Astrocyte (in vitro differentiated cells and primary cell): ENCODE measurements at regions not wholly inside any gene's neighbourhood (a gene's known extent, or its start where the extent isn't known, plus 50 kb on each side); places are given as distances from the start of the nearest gene placed in this dataset.
"Not testable (repeated sequence)": the region's sequence is repeated elsewhere in the genome, so short reads cannot be mapped to it uniquely, and the experiment has no call there.

Experiments used
- DNase-seq: peaks from one replicate; pipeline ENCODE4 v3.0.0-alpha.2; 2010; ENCODE audit warnings: low read depth
- FAIRE-seq: peaks from 2 replicates; lab custom pipeline; 2011; peaks lifted over from hg19 to GRCh38; lab: Jason Lieb, UNC
- H2AFZ ChIP-seq: 2 replicates; pipeline ENCODE4 v1.6.0; 2012; ENCODE audit warnings: low read depth, low read length, inconsistent platforms
- H3K27ac ChIP-seq: 2 replicates; pipeline ENCODE4 v1.5.1; 2011; ENCODE audit warnings: low read depth, low read length, inconsistent platforms
- H3K27me3 ChIP-seq: 2 replicates; pipeline ENCODE4 v1.6.0; 2011; ENCODE audit warnings: low read length, inconsistent platforms; ENCODE audit not compliant: insufficient read depth
- H3K36me3 ChIP-seq: 2 replicates; pipeline ENCODE4 v1.5.1; 2011; ENCODE audit warnings: low read length, inconsistent platforms; ENCODE audit not compliant: insufficient read depth
- H3K4me1 ChIP-seq: 2 replicates; pipeline ENCODE4 v1.5.1; 2011; ENCODE audit warnings: low read length, inconsistent platforms; ENCODE audit not compliant: insufficient read depth
- H3K4me2 ChIP-seq: 2 replicates; pipeline ENCODE4 v1.6.0; 2012; ENCODE audit warnings: low read length, inconsistent platforms
- H3K4me3 ChIP-seq: 2 replicates; pipeline ENCODE4 v1.5.1; 2011; ENCODE audit warnings: low read depth, mild to moderate bottlenecking, low read length, inconsistent platforms; ENCODE audit not compliant: insufficient read depth
- H3K79me2 ChIP-seq: 2 replicates; pipeline ENCODE4 v1.6.0; 2012; ENCODE audit warnings: mild to moderate bottlenecking, low read length, inconsistent platforms; ENCODE audit not compliant: insufficient read depth
- H3K9ac ChIP-seq: 2 replicates; pipeline ENCODE4 v1.6.0; 2012; ENCODE audit warnings: mild to moderate bottlenecking, low read length, inconsistent platforms
- H3K9me3 ChIP-seq: 2 replicates; pipeline ENCODE4 v1.5.1; 2012; ENCODE audit warnings: low read depth, mild to moderate bottlenecking, low read length, inconsistent platforms; ENCODE audit not compliant: insufficient read depth
- H4K20me1 ChIP-seq: 2 replicates; pipeline ENCODE4 v1.6.0; 2012; ENCODE audit warnings: low read length, inconsistent platforms; ENCODE audit not compliant: insufficient read depth
- H3K27ac Mint-ChIP-seq: one replicate; pipeline ENCODE4 v1.8.0; 2021; ENCODE audit warnings: mild to moderate bottlenecking, mixed read lengths; ENCODE audit not compliant: unreplicated experiment
- H3K27me3 Mint-ChIP-seq: one replicate; pipeline ENCODE4 v1.8.0; 2021; ENCODE audit warnings: low read depth, mixed read lengths; ENCODE audit not compliant: unreplicated experiment
- H3K36me3 Mint-ChIP-seq: one replicate; pipeline ENCODE4 v1.8.0; 2021; ENCODE audit warnings: low read depth, mixed read lengths; ENCODE audit not compliant: unreplicated experiment
- H3K4me1 Mint-ChIP-seq: one replicate; pipeline ENCODE4 v1.8.0; 2021; ENCODE audit warnings: low read depth, mixed read lengths; ENCODE audit not compliant: unreplicated experiment
- H3K4me3 Mint-ChIP-seq: one replicate; pipeline ENCODE4 v1.8.0; 2021; ENCODE audit warnings: mild to moderate bottlenecking, moderate library complexity, mixed read lengths; ENCODE audit not compliant: unreplicated experiment
- H3K9me3 Mint-ChIP-seq: one replicate; pipeline ENCODE4 v1.8.0; 2021; ENCODE audit warnings: mild to moderate bottlenecking, mixed read lengths; ENCODE audit not compliant: unreplicated experiment
- EZH2 ChIP-seq: IDR thresholded peaks from 2 replicates; pipeline ENCODE4 v1.6.1; 2012; ENCODE audit warnings: mild to moderate bottlenecking, low read length, inconsistent platforms; ENCODE audit not compliant: insufficient read depth
- TF ChIP-seq, protein P1 (sequence below): IDR thresholded peaks from 2 replicates; pipeline ENCODE4 v1.5.1; 2011; ENCODE audit warnings: low read depth, mild to moderate bottlenecking, inconsistent platforms, low read length, moderate library complexity; ENCODE audit not compliant: insufficient read depth

DNA sequence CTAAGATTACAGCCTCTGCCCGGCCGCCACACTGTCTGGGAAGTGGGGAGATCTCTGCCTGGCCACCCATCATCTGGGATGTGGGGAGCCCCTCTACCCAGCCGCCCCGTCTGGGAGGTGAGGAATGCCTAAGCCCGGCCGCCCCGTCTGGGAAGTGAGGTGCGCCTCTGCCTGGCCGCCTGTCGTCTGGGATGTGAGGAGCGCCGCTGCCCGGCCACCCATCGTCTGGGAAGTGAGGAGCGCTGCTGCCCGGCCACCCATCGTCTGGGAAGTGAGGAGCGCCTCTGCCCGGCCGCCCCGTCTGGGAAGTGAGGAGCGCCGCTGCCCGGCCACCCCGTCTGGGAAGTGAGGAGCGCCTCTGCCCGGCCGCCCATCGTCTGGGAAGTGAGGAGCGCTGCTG is 135.9 kb upstream of the PROKR2 start:
- not testable (repeated sequence) for DNase-seq, H3K4me2 ChIP-seq, H2AFZ ChIP-seq, H4K20me1 ChIP-seq, H3K79me2 ChIP-seq, H3K4me3 ChIP-seq, H3K9me3 ChIP-seq, H3K9me3 Mint-ChIP-seq, H3K4me1 Mint-ChIP-seq, H3K36me3 ChIP-seq, H3K4me3 Mint-ChIP-seq, FAIRE-seq, H3K27me3 ChIP-seq, H3K9ac ChIP-seq, H3K27ac ChIP-seq, H3K36me3 Mint-ChIP-seq, H3K4me1 ChIP-seq, H3K27me3 Mint-ChIP-seq, H3K27ac Mint-ChIP-seq

DNA sequence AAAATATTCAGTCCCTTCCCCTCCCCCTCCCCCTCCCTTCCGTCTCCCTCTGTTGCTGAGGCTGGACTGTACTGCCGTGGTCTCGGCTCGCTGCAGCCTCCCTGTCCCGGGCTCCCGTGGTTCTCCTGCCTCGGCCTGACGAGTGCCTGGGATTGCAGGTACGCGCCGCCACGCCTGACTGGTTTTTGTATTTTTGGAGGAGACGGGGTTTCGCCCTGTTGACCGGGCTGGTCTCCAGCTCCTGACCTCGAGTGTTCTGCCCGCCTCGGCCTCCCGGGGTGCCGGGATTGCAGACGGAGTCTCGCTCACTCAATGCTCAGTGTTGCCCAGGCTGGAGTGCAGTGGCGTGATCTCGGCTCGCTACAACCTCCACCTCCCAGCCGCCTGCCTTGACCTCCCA is 135.5 kb upstream of the PROKR2 start:
- not testable (repeated sequence) for H3K36me3 ChIP-seq, H3K4me1 Mint-ChIP-seq, H3K27ac ChIP-seq, H3K4me3 Mint-ChIP-seq, H3K27me3 Mint-ChIP-seq, FAIRE-seq, H3K9me3 ChIP-seq, DNase-seq, H3K79me2 ChIP-seq, H3K9me3 Mint-ChIP-seq, H4K20me1 ChIP-seq, H3K27ac Mint-ChIP-seq, H3K36me3 Mint-ChIP-seq, H3K4me2 ChIP-seq, H3K9ac ChIP-seq, H3K4me1 ChIP-seq, H3K27me3 ChIP-seq, H3K4me3 ChIP-seq, H2AFZ ChIP-seq

DNA sequence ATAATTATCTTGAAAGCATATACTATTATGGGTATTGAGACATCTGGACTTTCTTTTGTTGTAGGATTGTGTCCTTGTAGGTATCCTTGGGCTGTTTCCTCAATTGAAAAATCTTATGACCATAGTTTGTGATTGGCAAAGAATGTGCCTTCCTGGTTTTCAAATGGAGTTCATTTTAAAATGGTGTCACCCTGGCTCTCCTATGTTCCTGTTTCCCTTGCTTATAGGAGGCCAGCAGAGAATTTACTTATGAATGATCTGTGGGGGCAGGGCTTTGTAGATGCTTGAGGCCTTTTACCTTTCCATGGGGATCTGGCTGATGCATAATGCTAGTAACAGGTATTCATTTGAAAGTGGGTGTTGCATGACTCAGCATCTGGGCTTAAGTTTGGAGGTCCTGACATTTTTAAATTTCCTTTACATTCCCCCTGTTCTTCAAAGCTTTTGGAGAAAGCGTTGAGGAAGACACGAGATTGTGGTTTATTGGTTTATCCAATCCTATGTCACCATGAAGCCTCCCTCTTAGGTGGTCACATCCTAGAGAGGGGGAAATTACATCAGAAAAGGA is 135.0 kb upstream of the PROKR2 start:
- TF ChIP-seq, protein P1, sequence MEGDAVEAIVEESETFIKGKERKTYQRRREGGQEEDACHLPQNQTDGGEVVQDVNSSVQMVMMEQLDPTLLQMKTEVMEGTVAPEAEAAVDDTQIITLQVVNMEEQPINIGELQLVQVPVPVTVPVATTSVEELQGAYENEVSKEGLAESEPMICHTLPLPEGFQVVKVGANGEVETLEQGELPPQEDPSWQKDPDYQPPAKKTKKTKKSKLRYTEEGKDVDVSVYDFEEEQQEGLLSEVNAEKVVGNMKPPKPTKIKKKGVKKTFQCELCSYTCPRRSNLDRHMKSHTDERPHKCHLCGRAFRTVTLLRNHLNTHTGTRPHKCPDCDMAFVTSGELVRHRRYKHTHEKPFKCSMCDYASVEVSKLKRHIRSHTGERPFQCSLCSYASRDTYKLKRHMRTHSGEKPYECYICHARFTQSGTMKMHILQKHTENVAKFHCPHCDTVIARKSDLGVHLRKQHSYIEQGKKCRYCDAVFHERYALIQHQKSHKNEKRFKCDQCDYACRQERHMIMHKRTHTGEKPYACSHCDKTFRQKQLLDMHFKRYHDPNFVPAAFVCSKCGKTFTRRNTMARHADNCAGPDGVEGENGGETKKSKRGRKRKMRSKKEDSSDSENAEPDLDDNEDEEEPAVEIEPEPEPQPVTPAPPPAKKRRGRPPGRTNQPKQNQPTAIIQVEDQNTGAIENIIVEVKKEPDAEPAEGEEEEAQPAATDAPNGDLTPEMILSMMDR, result no peak
- no peak for TF ChIP-seq EZH2
- H3K4me2 ChIP-seq, result no peak overlapping the region
- no peak overlapping the region for H2AFZ ChIP-seq
- no peak overlapping the region for H3K27ac ChIP-seq
- no peak overlapping the region for H3K4me3 ChIP-seq
- Mint-ChIP-seq H3K4me3 (no peak overlapping the region), H3K27ac (no peak overlapping the region), H3K9me3 (peaks cover 3% of the 10 kb centered on the region), H3K4me1 (peaks cover 5% of the 10 kb centered on the region), H3K27me3 (no peaks in the 10 kb centered on the region), H3K36me3 (no peaks in the 10 kb centered on the region)
- no peaks in the 10 kb centered on the region for H3K4me1 ChIP-seq
- no peaks in the 10 kb centered on the region for H3K9me3 ChIP-seq
- H3K27me3 ChIP-seq, result peaks cover 3% of the 10 kb centered on the region
- H3K9ac ChIP-seq, result no peak overlapping the region
- no peaks in the 10 kb centered on the region for H3K79me2 ChIP-seq
- no peak for FAIRE-seq
- DNase-seq, result no peak
- no peaks in the 10 kb centered on the region for H4K20me1 ChIP-seq
- no peaks in the 10 kb centered on the region for H3K36me3 ChIP-seq
